Glomerular endothelial cell (primary cell): ENCODE measurements at regions not wholly inside any gene's neighbourhood (a gene's known extent, or its start where the extent isn't known, plus 50 kb on each side); places are given as distances from the start of the nearest gene placed in this dataset.

Experiments
- DNase-seq: peaks from one replicate; pipeline ENCODE4 v3.0.0-alpha.2; 2011; ENCODE audit warnings: low read depth, low spot score; ENCODE audit errors: extremely low read depth

- no peak for DNase-seq
Measured at GRCh38 chr1:57883642-57883995, 459.8 kb upstream of the DAB1 start.

GRCh38 chr1:57882934-57883641, 459.2 kb upstream of the DAB1 start:
- no peak for DNase-seq

GRCh38 chr1:57882072-57882471, 458.2 kb upstream of the DAB1 start:
- no peak for DNase-seq

GRCh38 chr1:57881639-57882038, 457.8 kb upstream of the DAB1 start:
- DNase-seq: no peak

GRCh38 chr1:57879700-57880099, 455.8 kb upstream of the DAB1 start:
- no peak for DNase-seq

- no peak for DNase-seq
Measured at GRCh38 chr1:57874418-57874877, 450.6 kb upstream of the DAB1 start.

- DNase-seq: no peak
Measured at GRCh38 chr1:57872913-57873312, 449.1 kb upstream of the DAB1 start.

- no peak for DNase-seq
Measured at GRCh38 chr1:57868908-57869307, 445.0 kb upstream of the DAB1 start.

- DNase-seq: no peak
Measured at GRCh38 chr1:57868239-57868638, 444.4 kb upstream of the DAB1 start.

GRCh38 chr1:57866998-57867397, 443.1 kb upstream of the DAB1 start:
- DNase-seq: no peak

GRCh38 chr1:57860931-57861565, 437.2 kb upstream of the DAB1 start:
- no peak for DNase-seq

- DNase-seq: no peak
Measured at GRCh38 chr1:57860325-57860724, 436.5 kb upstream of the DAB1 start.

- no peak for DNase-seq
Measured at GRCh38 chr1:57858740-57859139, 434.9 kb upstream of the DAB1 start.

GRCh38 chr1:57857809-57858208, 433.9 kb upstream of the DAB1 start:
- DNase-seq: no peak

- no peak for DNase-seq
Measured at GRCh38 chr1:57854436-57854835, 430.6 kb upstream of the DAB1 start.

- no peak for DNase-seq
Measured at GRCh38 chr1:57850176-57850940, 426.5 kb upstream of the DAB1 start.

- DNase-seq: no peak
Measured at GRCh38 chr1:57848406-57848805, 424.5 kb upstream of the DAB1 start.

GRCh38 chr1:57845041-57845440, 421.2 kb upstream of the DAB1 start:
- no peak for DNase-seq

GRCh38 chr1:57844382-57844980, 420.6 kb upstream of the DAB1 start:
- DNase-seq: no peak

GRCh38 chr1:57843760-57844159, 419.9 kb upstream of the DAB1 start:
- no peak for DNase-seq

GRCh38 chr1:57839526-57839925, 415.7 kb upstream of the DAB1 start:
- no peak for DNase-seq
